Uterus (tissue), 2 donors: ENCODE measurements at regions not wholly inside any gene's neighbourhood (a gene's known extent, or its start where the extent isn't known, plus 50 kb on each side); places are given as distances from the start of the nearest gene placed in this dataset.

Experiments
- POLR2A ChIP-seq, 2 donors: fragments of 450-650 bp; IDR thresholded peaks; one replicate each; pipeline ENCODE4 v1.6.1; 2016; ENCODE audit warnings: antibody characterized with exemption in 2 of 2, mild to moderate bottlenecking in 1 of 2, moderate library complexity in 1 of 2
- TF ChIP-seq, protein P1 (sequence below), 4 experiments: fragments of 200-600 bp in 2 of 4; fragments of 450-650 bp in 2 of 4; sonication (generic) in 2 of 4; IDR thresholded peaks; one replicate each; pipeline ENCODE4 v1.5.1; 2016 to 2019; ENCODE audit warnings: antibody characterized with exemption in 4 of 4, mild to moderate bottlenecking in 2 of 4, moderate library complexity in 1 of 4

DNA sequence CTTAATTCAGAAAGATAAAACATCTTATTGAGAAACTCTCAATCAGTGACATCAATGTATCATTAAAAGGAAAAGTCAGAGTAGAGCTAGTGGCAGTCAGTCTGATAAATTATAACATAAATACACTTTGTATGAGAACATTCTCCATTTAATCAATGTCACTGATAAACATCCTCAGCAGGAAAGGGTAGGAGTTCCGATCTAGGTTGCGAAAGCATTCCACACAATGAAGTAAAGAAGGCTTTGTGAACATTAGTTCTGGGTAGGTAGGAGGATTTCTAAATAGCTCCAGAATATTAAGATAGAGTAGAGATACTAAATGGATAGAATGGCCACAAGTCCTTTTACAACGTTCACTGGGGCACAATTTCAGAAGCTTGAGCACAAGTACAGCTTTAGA is 179.7 kb upstream of the MALRD1 start:
- no peak for TF ChIP-seq POLR2A (IDR thresholded peaks at IDR 0.05)
- TF ChIP-seq, protein P1, sequence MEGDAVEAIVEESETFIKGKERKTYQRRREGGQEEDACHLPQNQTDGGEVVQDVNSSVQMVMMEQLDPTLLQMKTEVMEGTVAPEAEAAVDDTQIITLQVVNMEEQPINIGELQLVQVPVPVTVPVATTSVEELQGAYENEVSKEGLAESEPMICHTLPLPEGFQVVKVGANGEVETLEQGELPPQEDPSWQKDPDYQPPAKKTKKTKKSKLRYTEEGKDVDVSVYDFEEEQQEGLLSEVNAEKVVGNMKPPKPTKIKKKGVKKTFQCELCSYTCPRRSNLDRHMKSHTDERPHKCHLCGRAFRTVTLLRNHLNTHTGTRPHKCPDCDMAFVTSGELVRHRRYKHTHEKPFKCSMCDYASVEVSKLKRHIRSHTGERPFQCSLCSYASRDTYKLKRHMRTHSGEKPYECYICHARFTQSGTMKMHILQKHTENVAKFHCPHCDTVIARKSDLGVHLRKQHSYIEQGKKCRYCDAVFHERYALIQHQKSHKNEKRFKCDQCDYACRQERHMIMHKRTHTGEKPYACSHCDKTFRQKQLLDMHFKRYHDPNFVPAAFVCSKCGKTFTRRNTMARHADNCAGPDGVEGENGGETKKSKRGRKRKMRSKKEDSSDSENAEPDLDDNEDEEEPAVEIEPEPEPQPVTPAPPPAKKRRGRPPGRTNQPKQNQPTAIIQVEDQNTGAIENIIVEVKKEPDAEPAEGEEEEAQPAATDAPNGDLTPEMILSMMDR (IDR thresholded peaks at IDR 0.05) = no peak
